ENCODE measurements at regions not wholly inside any gene's neighbourhood (a gene's known extent, or its start where the extent isn't known, plus 50 kb on each side); places are given as distances from the start of the nearest gene placed in this dataset.

GRCh38 chr18:73983496-73983895 is 164.1 kb downstream of the FBXO15 start:
- no peak for TF ChIP-seq CTCF (IDR thresholded peaks at IDR 0.05)
- TF ChIP-seq POLR2A (IDR thresholded peaks at IDR 0.05): no peak
